Endometrial microvascular endothelial cells (primary cell): ENCODE measurements at regions not wholly inside any gene's neighbourhood (a gene's known extent, or its start where the extent isn't known, plus 50 kb on each side); places are given as distances from the start of the nearest gene placed in this dataset.

Source experiments
- in situ Hi-C: cut with HindIII; loops from 2 replicates; pipeline ENCODE4 v1.10.0; 2017; ENCODE audit warnings: low sequenced_read_pairs, low pct_unique_long_range_greater_than_20kb; ENCODE audit errors: inconsistent ontology term

DNA sequence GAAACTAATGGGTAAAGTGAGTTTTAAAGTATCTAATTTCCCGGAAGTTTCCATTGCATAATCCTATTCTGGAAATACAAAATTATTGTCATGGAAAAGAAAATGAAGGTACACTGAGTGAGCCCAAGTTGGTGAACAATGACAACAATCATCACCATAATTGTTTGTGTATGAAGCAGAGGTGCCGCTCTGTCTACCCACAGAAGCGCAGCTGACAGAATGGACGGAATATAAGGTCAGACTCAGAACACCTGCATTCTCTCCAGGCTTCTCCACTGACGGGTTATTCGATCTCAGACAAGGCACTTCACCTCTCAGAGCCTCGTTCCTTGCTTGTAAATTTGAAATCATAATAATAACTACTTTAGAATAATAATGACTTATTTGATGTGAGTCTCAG lies 99.1 kb upstream of the NGF start:
- in situ Hi-C loops, result no loop called here

DNA sequence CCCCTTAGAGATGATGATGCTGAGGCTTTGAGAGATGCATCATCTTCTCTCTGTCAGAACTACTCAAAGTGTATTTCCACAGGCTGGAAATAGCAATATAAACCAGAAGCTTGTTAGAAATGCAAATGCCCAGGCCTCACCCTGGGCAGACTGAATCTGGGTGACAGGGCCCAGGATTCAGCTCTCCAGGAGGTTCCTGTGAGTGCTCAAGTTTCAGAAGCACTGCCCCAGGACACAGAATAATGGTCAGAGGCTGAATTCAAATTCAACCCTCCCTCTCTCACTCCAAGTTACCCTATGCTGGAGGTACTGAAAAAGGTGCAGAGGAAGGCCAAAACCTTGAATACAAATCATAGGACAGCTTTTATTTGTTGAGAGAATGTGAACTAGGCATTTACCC lies 98.5 kb upstream of the NGF start:
- in situ Hi-C loops, result no loop called here

DNA sequence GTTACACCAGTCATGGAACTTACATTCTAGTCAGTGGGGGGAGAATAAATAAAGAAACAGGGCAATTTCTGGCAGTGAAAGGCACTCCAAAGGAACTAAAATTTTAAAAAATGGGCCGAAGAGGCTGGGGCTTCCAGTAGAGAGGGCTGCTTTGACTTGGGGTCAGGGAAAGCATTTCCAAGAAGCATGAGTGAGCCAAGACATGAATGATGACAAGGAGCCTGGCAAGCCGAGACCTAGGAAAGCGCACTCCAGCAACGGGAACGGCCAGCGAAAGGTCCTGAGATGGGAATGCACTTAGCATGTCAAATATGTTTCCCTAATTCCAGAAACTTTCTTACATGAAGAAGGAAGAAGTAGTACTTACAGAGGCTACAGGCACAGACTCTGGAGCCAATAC lies 95.4 kb upstream of the NGF start:
- in situ Hi-C loops, result no loop called here

DNA sequence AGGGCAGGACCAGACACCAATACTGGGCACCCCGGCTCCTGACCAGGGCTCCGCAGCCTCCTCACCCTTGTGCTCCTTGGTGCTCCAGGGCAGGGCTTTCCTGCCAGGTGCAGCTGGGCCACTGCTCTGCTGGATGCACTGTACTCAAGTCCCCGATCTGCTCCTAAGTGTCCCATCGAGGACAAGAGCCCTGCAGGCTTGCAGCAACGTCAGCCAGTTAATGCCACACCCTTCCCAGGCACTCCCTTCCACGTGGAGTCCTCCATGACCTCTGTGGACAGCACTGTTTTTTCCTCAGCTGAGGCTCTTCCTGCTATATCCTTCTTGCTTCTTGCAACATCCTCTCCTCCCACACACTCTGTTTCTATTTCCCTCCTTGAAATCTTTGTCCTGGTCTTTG lies 94.0 kb upstream of the NGF start:
- in situ Hi-C loops, result no loop called here

DNA sequence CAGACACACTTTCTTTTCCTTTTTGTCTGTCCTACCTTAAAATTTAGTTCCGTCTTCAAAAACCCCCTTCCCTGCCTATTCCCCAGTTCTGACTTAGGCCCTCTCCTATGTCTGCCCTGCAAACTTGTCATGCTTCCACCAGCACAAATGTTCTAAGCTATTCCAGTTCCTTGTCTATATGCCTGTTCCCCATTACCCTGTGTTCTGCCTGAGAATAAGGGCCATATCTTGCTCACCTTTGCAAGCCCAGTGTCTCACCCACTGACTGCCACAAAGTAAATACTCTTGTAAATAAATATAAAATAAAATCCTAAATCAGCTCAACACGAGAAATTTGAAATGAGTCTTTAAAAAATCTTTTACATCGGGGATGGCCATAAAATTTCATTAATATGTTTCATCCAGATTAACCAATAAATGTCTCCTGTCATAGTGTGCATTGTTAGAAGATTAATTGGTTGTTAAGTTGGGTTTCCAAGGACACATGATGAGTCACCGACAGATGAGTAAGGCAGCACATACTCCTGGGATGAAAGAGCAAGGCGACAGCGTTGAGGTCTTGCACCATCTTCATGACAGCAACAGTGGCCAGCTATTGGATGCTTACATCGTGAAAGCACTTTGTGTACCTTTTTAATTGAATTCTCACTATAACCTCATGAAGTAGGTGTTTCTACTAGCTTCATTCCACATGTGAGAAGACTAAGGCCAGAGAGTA lies 92.6 kb upstream of the NGF start:
- in situ Hi-C loops, result no loop called here

DNA sequence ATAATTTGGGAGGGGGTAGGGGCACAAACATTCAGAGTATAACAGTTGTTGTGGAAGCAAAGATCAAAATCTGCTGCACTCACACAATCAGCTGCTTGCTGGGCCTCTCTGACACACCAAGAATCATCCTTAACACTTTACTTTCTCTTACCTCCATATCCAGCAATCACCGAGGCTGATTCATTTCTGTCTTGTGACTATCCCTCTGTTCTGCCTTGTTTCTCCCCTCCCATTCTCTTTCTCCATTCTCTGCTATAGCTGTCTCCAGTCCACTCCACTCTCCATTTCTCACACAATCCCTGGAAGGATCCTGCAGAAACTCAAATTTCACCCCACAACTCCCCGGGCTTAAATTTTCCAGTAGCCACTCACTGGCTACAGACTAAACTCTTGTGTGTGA lies 91.8 kb upstream of the NGF start:
- in situ Hi-C loops, result no loop called here

DNA sequence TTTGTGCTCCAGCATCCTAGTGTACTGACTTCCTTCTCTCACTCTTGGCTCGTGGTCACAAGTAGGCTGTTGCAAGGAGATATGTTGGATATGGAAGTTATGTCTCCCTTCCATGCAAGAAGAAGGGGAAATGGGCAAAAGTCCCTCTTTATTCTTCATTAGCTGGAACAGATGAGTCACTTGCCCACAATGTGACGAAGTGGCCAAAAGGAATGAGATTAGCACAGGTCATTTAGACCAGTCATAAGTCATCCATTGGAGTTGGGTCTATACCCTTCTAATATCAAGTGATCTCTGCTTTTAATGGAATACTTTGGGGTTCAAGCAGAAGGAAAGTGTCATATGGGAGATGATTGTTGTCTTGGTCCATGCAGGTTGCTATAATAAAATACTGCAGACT lies 91.2 kb upstream of the NGF start:
- in situ Hi-C loops, result no loop called here

DNA sequence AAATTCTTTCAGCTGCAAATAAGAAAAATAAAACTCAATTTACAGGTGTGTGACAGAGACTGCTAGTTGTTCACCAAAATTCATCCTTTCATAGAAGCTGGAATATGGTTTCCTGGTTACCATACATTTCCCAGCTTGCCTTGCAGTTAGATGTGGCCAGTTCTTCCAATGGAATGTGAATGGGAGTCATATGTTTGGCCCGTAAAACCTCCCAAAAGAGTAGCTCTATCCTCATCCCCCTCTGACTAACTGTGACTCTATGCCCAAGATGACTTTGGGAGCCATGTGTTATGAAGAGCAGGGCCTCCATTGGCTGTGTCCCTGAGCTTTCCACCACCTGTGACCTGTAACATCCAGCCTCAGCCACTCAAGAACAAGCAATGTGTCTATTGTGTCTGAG lies 90.6 kb upstream of the NGF start:
- in situ Hi-C loops, result no loop called here

DNA sequence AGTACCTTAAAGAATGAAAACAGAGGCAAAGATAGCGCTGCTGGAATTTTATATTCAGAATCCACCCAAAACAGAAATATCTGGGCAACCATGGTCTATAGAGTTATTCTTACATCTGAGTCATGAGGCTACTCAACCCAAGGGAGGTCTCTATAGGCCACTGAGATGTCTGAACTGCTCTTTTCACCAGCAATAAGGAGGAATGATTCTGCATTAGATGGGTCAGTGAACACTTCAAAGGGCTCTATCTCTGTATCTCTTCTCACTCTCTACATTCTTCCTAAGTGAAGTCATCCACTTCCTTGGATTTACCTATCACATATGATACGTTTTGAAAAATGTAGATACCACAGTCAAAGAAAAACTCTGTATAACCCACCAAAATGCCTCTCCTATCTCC lies 90.2 kb upstream of the NGF start:
- in situ Hi-C loops, result no loop called here

DNA sequence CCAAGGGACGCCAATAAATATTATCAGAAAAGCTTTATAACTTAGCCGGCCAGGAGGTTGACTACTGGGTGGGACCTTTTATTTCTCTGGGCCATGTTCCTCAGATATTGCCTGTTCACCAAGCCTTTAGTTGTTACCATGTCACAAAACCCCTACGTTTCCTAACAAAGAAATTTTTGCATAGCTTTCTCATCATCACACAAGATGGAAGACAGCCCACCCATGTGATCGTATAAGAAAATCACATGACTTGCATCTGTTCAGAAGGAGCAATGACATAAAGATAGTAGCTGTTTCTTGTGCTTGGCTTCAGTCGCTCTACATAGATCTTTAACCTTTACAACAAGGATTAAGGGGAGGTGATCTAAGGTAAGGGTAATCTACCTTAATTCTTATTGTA lies 88.9 kb upstream of the NGF start:
- in situ Hi-C loops, result no loop called here

DNA sequence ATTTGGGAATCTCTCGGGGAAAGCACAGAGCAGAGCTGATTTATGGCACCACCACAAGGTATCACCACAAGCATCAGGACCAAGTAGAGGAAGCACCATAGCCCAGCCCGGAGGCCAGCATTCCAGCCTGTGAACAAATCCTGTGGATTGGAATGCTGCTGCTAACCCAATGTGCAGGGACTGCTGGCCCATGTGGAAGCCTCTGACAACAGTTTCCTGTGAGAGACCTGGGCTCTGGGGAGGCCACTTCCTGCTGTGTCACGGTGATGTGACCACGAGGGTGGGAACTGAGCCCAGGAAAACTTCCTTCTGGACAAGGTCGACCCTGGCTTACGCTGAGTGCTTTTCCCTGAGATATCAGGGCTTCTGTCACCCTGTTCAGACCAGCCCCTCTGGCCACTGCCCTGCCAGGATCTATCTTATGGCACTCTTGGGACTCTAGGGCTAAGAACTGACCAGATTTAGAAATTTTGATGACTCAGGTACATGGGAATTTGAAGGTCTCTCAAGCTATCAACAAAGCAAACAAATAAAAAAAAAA lies 88.3 kb upstream of the NGF start:
- in situ Hi-C loops, result no loop called here

DNA sequence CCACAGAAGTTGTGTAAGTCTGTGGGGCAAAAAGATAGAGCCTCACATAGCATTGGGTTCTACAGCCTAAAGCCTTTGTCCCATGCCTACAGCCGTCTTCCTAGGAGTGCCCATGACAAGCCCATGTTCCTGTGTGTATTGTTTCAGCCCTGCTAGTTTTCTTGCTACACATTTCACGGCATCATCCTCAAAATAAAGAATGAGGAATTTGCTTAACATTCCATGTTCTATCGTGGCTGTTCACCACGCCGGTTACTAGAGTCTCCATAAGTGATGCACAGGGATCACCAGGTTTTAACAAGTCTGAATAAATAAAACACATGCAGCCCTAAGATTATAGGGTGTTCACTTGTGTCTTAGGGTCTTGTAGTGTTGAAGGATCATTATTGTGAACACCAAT lies 87.4 kb upstream of the NGF start:
- in situ Hi-C loops, result no loop called here

DNA sequence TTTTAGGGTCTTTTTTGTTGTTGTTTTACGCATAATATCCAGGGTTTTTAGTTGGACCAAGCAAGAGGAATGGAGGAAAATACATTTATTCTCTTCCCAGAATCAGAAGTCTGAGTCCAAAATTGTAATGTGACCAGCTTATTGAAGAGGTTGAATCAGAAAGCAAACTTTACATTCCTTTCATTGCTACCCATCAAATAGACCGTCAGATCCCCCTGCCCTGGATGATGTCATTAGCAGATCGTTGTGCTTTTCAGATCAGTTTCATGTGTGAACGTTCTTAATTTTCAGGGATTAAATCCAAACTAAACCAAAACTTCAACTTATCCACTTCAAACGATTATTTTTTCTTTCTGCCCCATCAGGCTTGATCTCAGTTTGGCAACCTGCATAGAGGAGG lies 85.7 kb upstream of the NGF start:
- in situ Hi-C loops, result no loop called here

DNA sequence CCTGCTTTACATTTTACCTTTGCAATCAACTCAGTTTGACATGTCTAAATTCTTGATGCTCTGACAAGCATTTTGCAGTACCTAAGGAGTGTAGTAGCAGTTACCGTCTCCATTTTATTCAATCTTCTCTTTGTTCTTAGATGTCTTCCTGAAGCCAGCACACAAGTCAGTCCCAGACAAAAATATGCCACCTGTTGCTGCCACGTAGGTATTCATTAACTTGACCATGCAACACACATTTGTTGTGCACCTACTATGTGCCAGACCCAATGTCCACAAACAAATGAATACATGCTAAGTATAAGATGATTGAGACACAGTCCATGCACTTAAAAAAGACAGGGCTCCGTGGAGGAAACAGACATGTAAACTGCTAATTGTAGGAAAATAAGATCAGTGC lies 81.5 kb upstream of the NGF start:
- in situ Hi-C loops, result no loop called here

DNA sequence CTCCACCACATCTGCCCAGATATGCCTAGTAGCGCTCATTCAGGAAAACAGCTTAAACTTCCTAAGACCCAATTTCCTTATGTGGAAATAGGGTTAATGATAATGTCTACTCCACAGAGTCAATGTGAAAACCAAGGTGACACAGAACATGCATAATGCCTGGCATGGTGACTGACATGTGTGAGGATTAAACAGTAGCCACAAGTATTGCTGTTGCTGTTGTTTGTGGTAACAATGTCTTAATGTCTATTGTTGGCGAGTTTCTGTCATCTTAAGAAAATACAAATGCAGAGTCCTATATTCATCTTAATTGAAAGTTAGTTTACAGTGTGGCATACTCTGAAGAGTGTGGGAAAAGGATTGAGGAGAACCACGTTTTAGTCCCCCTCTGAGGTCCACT lies 75.6 kb upstream of the NGF start:
- in situ Hi-C loops, result no loop called here

DNA sequence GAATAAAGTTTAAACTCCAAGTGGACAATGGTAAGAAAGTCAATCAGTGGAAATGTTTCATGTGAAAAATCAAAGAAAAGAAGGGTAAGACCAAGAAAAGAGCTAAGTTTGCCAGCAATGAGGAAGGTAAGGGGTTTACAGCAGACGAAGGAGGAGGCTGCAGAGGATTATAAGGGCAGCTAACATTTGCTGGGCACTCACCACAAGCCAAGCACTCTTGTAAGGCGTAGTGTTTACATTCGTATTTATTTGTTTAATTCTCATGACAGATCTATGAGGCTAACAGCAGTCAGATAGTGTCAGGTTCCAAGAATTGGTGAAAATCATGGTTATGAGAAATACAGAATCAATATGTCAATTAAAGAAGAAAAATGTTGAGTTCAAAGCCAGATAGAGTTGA lies 75.2 kb upstream of the NGF start:
- in situ Hi-C loops, result no loop called here

DNA sequence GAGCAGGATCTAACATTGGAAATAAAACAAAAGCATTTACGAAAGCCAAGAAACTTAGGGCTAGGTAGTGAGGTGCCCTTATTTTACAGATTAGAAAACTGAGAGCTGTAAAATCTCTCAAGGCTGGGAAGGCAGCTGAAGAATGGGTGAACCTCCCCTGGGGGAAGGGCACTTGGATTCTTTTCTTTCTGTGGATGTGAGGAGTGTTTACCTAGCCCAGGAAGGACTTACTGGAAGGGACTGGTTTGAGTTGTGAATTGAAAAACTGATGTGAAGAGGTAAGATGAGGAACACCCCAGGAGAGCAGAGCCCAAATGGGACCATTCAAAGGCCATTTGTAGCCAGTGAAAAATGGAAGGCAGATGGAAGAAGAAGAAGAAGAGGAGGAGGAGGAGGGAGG lies 74.7 kb upstream of the NGF start:
- in situ Hi-C loops, result no loop called here

DNA sequence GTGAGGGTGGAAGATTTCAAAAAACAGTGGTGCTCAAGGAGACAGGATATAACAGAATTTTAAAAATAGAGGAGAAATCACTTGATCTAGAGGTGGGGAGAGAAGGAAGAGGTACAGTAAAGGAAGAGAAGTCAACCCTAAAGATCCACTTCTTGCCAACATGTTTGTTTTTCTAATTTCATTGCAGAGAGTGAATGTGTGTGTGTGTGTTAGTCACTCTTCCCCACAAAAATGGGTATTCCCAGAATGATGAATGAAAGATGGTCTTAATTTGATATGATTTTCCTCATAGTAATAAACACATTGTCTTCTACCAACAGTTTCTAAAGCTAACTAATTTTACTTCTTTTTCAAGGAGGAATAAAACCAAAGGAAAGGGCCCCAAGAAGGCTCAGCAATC lies 74.2 kb upstream of the NGF start:
- in situ Hi-C loops, result no loop called here

DNA sequence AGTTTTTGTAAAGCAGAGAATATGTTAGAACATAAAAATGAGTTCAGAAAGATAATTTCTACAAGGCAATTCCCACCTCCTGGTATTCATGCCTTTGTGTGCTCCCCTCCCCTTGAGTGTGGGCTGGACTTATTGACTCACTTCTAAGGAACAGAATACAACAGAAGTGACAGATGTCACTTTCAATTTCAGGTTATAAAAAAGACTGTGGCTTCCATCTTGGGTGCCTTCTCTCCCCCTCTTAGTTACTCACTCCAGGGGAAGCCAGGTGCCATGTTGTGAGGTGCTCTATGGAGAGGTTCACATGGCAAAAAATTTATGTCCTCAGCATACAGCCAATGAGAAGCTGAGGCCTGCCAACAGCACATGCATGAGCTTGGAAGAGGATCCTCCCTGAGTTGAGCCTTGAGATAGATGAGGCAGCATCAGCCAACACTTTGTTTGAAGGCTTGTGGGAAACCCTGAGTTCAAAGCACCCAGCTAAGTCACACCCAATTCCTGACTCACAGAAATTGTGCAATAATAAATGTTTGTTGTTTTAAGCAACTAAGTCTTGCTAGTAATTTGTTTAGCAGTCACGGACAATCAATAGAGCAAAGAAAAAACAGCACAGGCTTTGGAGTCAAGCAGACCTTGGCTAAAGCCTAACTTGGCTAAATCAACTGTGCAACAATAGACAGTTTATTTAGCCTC lies 73.5 kb upstream of the NGF start:
- in situ Hi-C loops, result no loop called here

DNA sequence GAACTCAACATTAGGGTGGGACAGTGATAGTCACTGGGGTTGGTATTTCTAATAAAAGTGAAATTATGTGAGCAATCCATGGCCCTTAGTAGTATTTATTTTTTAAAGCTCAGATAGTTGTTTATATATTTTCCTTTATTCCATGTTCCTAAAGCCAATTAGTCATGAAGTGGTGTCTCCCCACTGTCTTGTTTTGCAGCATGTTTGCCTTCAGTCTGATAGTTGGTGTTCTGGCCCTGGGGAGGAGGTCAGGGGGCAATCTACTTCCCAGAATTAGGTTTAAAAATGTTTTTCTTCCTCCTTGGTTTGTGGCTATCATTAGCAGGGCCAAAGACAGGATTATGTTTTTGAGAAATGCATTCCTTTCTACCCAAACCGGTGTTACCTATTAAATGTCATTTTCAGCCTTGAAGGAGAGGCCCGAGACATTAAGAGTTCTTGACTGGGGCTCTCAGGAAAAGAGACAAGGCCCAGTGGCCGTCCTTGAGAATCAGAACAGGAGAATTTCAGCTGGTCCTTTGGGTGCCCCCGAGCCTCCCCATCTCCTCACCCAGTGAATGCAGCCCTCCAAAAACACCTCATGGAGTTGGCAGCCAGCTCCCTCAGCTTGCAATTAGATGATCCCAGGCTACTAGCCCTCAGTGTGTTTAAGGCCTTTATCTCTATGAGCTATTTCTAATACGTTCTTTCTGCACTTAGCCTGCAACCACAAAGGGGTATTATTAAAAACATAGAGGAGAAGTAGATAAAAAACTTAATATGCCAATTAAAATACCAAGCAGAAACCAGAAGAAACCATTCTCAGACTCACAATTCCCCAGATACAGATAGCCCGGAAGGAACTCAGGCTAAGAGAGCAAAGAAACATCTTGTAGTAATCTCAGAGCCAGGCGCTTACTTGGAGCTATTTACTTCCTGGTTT lies 71.3 kb upstream of the NGF start:
- in situ Hi-C loops, result no loop called here
